AG09319 (cell line): ENCODE measurements at regions not wholly inside any gene's neighbourhood (a gene's known extent, or its start where the extent isn't known, plus 50 kb on each side); places are given as distances from the start of the nearest gene placed in this dataset.
"Not testable (repeated sequence)": the region's sequence is repeated elsewhere in the genome, so short reads cannot be mapped to it uniquely, and the experiment has no call there.

Source experiments
- DNase-seq: peaks from one replicate; pipeline ENCODE4 v3.0.0-alpha.2; 2010; ENCODE audit warnings: low read depth; ENCODE audit errors: extremely low read depth
- CTCF ChIP-seq: IDR thresholded peaks from 2 replicates; pipeline ENCODE4 v1.5.1; 2011; ENCODE audit warnings: low read depth, mild to moderate bottlenecking, inconsistent platforms, low read length, moderate library complexity

GRCh38 chr7:131943646-131944045, 387.2 kb upstream of the PODXL start:
- DNase-seq = no peak
- TF ChIP-seq CTCF = no peak

GRCh38 chr7:131943211-131943610, 386.8 kb upstream of the PODXL start:
- DNase-seq = no peak
- TF ChIP-seq CTCF = no peak

GRCh38 chr7:131942287-131943150, 386.1 kb upstream of the PODXL start:
- no peak for DNase-seq
- no peak for TF ChIP-seq CTCF

GRCh38 chr7:131941291-131941690, 384.9 kb upstream of the PODXL start:
- no peak for DNase-seq
- no peak for TF ChIP-seq CTCF

GRCh38 chr7:131940621-131941165, 384.3 kb upstream of the PODXL start:
- no peak for TF ChIP-seq CTCF
- DNase-seq = no peak

GRCh38 chr7:131938788-131939187, 382.4 kb upstream of the PODXL start:
- not testable (repeated sequence) for DNase-seq

GRCh38 chr7:131937868-131938267, 381.4 kb upstream of the PODXL start:
- no peak for DNase-seq
- no peak for TF ChIP-seq CTCF
